Left ventricle myocardium inferior (tissue), 1 donor: ENCODE measurements at regions not wholly inside any gene's neighbourhood (a gene's known extent, or its start where the extent isn't known, plus 50 kb on each side); places are given as distances from the start of the nearest gene placed in this dataset.
"Not testable (repeated sequence)": the region's sequence is repeated elsewhere in the genome, so short reads cannot be mapped to it uniquely, and the experiment has no call there.

Source experiments
- DNase-seq: peaks from one replicate; pipeline ENCODE4 v3.0.0-alpha.2; 2020
- H3K27ac ChIP-seq: fragments of 200-600 bp; replicated peaks from 2 replicates; pipeline ENCODE4 v1.8.0; 2021
- H3K27me3 ChIP-seq: fragments of 200-600 bp; 2 replicates; pipeline ENCODE4 v1.8.0; 2021; ENCODE audit warnings: low read depth
- H3K36me3 ChIP-seq: fragments of 200-600 bp; 2 replicates; pipeline ENCODE4 v1.8.0; 2021
- H3K4me1 ChIP-seq: fragments of 200-600 bp; 2 replicates; pipeline ENCODE4 v1.8.0; 2021
- H3K4me3 ChIP-seq: fragments of 200-600 bp; 2 replicates; pipeline ENCODE4 v1.8.0; 2021; ENCODE audit warnings: mild to moderate bottlenecking, moderate library complexity
- H3K9me3 ChIP-seq: fragments of 200-600 bp; replicated peaks from 2 replicates; pipeline ENCODE4 v1.8.0; 2021
- intact Hi-C: fragments of 100-400 bp; cut with micrococcal nuclease; formaldehyde crosslinking; loops from one replicate; pipeline ENCODE4 v1.11.0; 2022
- TF ChIP-seq, protein P1 (sequence below): fragments of 200-600 bp; IDR thresholded peaks from 2 replicates; pipeline ENCODE4 v1.8.0; 2021; ENCODE audit warnings: antibody characterized with exemption, mild to moderate bottlenecking, borderline replicate concordance
- donor health status: DM: no; HTN: yes; CAD: no; lungs with severe emphysema.

DNA sequence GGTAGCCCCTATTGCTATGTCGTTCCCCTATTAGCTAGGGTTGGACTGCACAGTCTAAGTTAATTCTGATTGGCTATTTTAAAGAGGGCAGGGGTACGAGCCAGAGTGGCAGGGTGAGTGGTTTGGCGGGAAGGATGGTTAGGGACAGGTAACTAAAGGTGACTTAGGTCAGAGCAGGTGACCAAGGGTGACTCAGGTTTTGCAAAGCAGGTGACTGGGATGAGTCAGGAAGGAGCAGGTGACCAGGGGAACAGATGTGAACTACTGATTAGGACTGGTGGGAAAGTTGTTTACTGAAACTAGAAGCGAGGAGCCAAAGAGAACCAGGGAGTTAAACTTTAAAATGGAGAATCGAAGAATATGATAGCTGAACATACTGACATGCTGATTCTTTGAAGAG is 295.2 kb downstream of the GJA1 start:
- Histone ChIP-seq H3K4me1 (peaks cover 5% of the 10 kb centered on the region), H3K27ac (no peak overlapping the region), H3K27me3 (no peaks in the 10 kb centered on the region), H3K4me3 (no peak overlapping the region), H3K36me3 (no peaks in the 10 kb centered on the region), H3K9me3 (peaks cover 8% of the 10 kb centered on the region)
- intact Hi-C loops, result no loop called here
- TF ChIP-seq, protein P1, sequence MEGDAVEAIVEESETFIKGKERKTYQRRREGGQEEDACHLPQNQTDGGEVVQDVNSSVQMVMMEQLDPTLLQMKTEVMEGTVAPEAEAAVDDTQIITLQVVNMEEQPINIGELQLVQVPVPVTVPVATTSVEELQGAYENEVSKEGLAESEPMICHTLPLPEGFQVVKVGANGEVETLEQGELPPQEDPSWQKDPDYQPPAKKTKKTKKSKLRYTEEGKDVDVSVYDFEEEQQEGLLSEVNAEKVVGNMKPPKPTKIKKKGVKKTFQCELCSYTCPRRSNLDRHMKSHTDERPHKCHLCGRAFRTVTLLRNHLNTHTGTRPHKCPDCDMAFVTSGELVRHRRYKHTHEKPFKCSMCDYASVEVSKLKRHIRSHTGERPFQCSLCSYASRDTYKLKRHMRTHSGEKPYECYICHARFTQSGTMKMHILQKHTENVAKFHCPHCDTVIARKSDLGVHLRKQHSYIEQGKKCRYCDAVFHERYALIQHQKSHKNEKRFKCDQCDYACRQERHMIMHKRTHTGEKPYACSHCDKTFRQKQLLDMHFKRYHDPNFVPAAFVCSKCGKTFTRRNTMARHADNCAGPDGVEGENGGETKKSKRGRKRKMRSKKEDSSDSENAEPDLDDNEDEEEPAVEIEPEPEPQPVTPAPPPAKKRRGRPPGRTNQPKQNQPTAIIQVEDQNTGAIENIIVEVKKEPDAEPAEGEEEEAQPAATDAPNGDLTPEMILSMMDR, result no peak
- DNase-seq, result no peak

DNA sequence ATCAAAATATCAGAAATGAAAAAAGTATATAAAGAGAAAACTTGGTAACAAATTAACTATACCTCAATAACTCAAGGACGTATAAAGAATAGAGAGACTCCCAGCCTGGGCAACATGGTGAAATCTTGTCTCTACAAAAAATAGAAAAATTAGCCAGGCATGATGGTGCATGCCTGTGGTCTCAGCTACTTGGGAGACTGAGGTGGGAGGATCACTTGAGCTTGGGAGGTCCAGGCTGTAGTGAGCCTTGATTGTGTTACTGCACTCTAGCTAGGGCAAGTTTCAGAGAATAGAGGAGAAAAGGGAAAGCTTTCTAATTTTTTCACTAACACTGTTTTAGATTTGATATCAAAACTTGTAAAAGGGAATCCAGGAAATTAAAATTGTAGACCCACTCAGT is 295.9 kb downstream of the GJA1 start:
- no peaks in the 10 kb centered on the region for H3K27me3 ChIP-seq
- peaks cover 5% of the 10 kb centered on the region for H3K4me1 ChIP-seq
- H3K36me3 ChIP-seq, result no peaks in the 10 kb centered on the region
- peaks cover 8% of the 10 kb centered on the region for H3K9me3 ChIP-seq
- intact Hi-C loops, result no loop called here
- TF ChIP-seq, protein P1, result no peak
- DNase-seq, result no peak
- H3K4me3 ChIP-seq, result no peak overlapping the region
- no peak overlapping the region for H3K27ac ChIP-seq

DNA sequence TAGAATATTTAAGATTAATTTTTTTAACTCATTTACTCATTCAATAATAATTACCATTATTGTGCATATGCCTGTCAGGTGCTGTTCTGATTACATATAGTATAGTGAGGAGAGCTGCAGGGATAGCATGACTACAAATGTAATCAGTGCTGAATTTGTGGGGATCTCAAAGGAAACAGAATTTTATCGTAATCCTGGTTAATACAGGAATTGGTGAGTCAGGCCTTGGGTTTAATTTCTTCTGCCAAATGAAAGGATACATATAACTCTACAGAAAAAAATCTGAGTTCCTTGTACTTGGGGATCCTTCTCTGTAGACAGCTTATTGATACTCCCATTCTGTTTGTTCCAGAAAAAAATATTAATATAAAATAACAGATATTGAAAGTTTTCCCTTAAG is 297.2 kb downstream of the GJA1 start:
- intact Hi-C loops, result no loop called here

DNA sequence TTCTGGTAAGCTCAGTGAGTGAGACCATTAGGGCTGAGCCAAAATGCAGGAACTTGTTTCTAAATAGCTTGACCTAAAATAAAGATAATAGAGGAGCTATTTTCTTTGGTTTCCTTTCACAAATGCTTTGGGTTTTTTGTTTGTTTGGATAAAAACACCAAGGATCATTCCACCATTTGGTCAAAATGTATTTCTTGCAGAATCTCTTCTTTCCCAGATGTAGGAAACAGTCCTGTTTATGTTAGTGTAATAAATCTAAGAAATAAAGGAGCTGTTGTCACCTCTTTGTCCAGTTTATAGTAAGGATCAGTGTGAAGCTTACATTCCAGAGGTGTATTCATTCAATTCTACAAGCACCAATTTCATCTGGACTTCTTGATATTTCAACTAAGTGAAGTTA is 297.8 kb downstream of the GJA1 start:
- no peak overlapping the region for H3K27ac ChIP-seq
- intact Hi-C loops, result no loop called here
- TF ChIP-seq, protein P1, result no peak
- H3K4me1 ChIP-seq, result peaks cover 5% of the 10 kb centered on the region
- peaks cover 8% of the 10 kb centered on the region for H3K9me3 ChIP-seq
- DNase-seq, result no peak
- H3K27me3 ChIP-seq, result no peaks in the 10 kb centered on the region
- H3K4me3 ChIP-seq, result no peak overlapping the region
- H3K36me3 ChIP-seq, result no peaks in the 10 kb centered on the region

More for the DNA sequence above, 297.2 kb downstream of the GJA1 start:
- Histone ChIP-seq H3K9me3 (peaks cover 8% of the 10 kb centered on the region), H3K4me1 (peaks cover 5% of the 10 kb centered on the region), H3K4me3 (no peak overlapping the region), H3K27me3 (no peaks in the 10 kb centered on the region), H3K27ac (no peak overlapping the region), H3K36me3 (no peaks in the 10 kb centered on the region)
- DNase-seq, result no peak
- TF ChIP-seq, protein P1, result no peak

DNA sequence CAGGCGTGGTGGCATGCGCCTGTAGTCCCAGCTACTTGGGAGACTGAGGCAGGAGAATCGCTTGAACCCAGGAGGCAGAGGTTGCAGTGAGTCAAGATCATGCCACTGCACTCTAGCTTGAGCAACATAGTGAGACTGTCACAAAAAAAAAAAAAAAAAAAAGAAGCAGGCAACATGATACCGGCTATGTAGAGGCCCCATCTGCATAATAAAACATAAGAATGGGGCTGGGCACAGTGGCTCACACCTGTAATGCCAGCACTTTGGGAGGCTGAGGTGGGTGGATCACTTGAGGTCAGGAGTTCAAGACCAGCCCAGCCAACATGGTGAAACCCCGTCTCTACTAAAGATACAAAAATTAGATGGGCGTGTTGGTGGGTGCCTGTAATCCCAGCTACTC is 304.7 kb downstream of the GJA1 start:
- DNase-seq, H3K27ac ChIP-seq, H3K36me3 ChIP-seq, intact Hi-C loops, H3K4me1 ChIP-seq, H3K27me3 ChIP-seq, H3K9me3 ChIP-seq, H3K4me3 ChIP-seq: not testable (repeated sequence)

DNA sequence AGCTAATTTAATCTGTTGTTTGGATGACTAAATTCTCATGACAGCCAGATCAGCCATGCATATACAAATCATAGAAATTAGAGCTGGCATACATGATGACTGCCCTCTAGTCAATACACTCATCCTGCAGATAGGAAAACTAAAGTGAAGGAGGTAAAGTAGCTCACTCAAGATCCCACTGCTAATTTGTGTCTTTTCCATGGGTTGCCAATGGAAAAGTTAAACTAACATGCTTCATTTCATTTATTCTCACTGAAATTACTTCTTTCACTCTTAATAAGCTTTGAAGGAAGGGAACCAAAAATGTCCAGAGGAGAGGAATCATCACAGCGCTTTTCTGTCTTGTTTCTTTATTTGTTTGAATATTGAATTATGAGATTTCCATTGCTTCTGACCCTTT is 308.2 kb downstream of the GJA1 start:
- H3K4me3 ChIP-seq, result no peak overlapping the region

More for the DNA sequence above, 308.2 kb downstream of the GJA1 start:
- Histone ChIP-seq H3K4me1 (no peaks in the 10 kb centered on the region), H3K27ac (no peak overlapping the region), H3K36me3 (no peaks in the 10 kb centered on the region), H3K27me3 (no peaks in the 10 kb centered on the region), H3K9me3 (no peaks in the 10 kb centered on the region)
- intact Hi-C loops, result no loop called here
- DNase-seq, result no peak
- TF ChIP-seq, protein P1, result no peak
